Gastrocnemius medialis (tissue), 4 donors: ENCODE measurements at regions not wholly inside any gene's neighbourhood (a gene's known extent, or its start where the extent isn't known, plus 50 kb on each side); places are given as distances from the start of the nearest gene placed in this dataset.

Experiments
- ATAC-seq, 2 donors: fragments of 150-250 bp; one replicate each; pipeline ENCODE4 v1.9.1; 2016
- DNase-seq, 2 donors: peaks; one replicate each; pipeline ENCODE4 v3.0.0-alpha.2; 2019
- H3K27ac ChIP-seq, 4 donors: fragments of 200-600 bp; sonication (generic); 1 replicate in 1 of 4; 2 replicates in 3 of 4; pipeline ENCODE4 v1.5.1; 2016 to 2018; ENCODE audit warnings: mild to moderate bottlenecking in 2 of 4, moderate library complexity in 1 of 4
- H3K27me3 ChIP-seq, 3 donors: fragments of 200-600 bp; sonication (generic) in 2 of 3; 1 replicate in 1 of 3; 2 replicates in 2 of 3; pipeline versions ENCODE4 v1.5.1 to v1.6.0; 2016 to 2019; ENCODE audit warnings: mild to moderate bottlenecking in 1 of 3, moderate library complexity in 1 of 3
- H3K36me3 ChIP-seq, 2 donors: fragments of 200-600 bp; sonication (generic) in 1 of 2; one replicate each; pipeline ENCODE4 v1.5.1; 2017 to 2018
- H3K4me1 ChIP-seq, 2 donors: fragments of 200-600 bp; sonication (generic) in 1 of 2; one replicate each; pipeline ENCODE4 v1.5.1; 2016 to 2017; ENCODE audit warnings: mild to moderate bottlenecking in 2 of 2
- H3K4me3 ChIP-seq, 4 donors: fragments of 200-600 bp; sonication (generic) in 3 of 4; 1 replicate in 1 of 4; 2 replicates in 3 of 4; pipeline ENCODE4 v1.5.1; 2016 to 2019; ENCODE audit warnings: mild to moderate bottlenecking in 2 of 4
- H3K9me3 ChIP-seq, 3 donors: fragments of 200-600 bp; sonication (generic) in 2 of 3; 1 replicate in 1 of 3; 2 replicates in 2 of 3; pipeline ENCODE4 v1.5.1; 2016 to 2019
- CTCF ChIP-seq, 5 experiments: fragments of 450-650 bp in 3 of 5; fragments of 200-600 bp in 2 of 5; sonication (generic) in 2 of 5; IDR thresholded peaks in 4 of 5; conservative IDR thresholded peaks in 1 of 5; 1 replicate in 4 of 5; 2 replicates in 1 of 5; pipeline ENCODE4 v1.5.1; 2016 to 2019; ENCODE audit warnings: antibody characterized with exemption in 5 of 5, mild to moderate bottlenecking in 3 of 5, moderate library complexity in 3 of 5
- POLR2A ChIP-seq, 2 donors: fragments of 450-650 bp; IDR thresholded peaks; one replicate each; pipeline ENCODE4 v1.6.1; 2017; ENCODE audit warnings: antibody characterized with exemption in 2 of 2, mild to moderate bottlenecking in 2 of 2, moderate library complexity in 2 of 2
- in situ Hi-C, 4 donors: fragments of 200-750 bp; cut with MboI; loops; one replicate each; pipeline versions ENCODE4 v1.15.0 to v1.8.0; 2017; ENCODE audit warnings: low sequenced_read_pairs in 4 of 4
- intact Hi-C: fragments of 100-400 bp; cut with DNase I; formaldehyde crosslinking; loops from one replicate; pipeline ENCODE4 v1.15.1; 2023; ENCODE audit warnings: low total_unique reads

DNA sequence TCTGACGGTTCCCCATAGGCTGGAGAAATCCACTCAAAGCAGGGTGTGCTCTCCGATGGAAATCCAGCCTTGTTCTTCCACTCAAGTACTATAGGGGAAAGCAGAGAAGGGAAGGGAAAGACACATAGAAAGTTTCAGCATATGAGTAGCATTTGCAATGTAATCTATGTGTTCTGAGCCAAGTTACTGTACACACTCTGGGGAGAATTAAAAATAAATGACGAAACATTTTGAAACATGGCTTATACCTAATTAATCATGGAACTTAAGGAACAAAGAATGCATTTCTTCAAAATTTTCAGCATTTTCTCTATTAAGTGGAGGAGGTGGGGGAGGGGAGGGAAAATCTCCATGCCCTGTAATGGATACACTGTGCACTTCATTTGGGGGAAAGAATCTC, 198.1 kb upstream of the HABP2 start:
- no peaks in the 10 kb centered on the region for H3K27me3 ChIP-seq
- ATAC-seq (no peak), DNase-seq (no peak)
- intact Hi-C loops: no loop called here
- H3K9me3 ChIP-seq: no peaks in the 10 kb centered on the region
- H3K27ac ChIP-seq: no peak overlapping the region
- TF ChIP-seq CTCF (IDR thresholded peaks at IDR 0.05 in 4 of 5, conservative IDR thresholded peaks at IDR 0.05 in 1 of 5) (no peak), POLR2A (IDR thresholded peaks at IDR 0.05) (no peak)
- in situ Hi-C loops: no loop called here
- H3K36me3 ChIP-seq: no peaks in the 10 kb centered on the region
- H3K4me1 ChIP-seq: no peaks in the 10 kb centered on the region
- H3K4me3 ChIP-seq: no peak overlapping the region

DNA sequence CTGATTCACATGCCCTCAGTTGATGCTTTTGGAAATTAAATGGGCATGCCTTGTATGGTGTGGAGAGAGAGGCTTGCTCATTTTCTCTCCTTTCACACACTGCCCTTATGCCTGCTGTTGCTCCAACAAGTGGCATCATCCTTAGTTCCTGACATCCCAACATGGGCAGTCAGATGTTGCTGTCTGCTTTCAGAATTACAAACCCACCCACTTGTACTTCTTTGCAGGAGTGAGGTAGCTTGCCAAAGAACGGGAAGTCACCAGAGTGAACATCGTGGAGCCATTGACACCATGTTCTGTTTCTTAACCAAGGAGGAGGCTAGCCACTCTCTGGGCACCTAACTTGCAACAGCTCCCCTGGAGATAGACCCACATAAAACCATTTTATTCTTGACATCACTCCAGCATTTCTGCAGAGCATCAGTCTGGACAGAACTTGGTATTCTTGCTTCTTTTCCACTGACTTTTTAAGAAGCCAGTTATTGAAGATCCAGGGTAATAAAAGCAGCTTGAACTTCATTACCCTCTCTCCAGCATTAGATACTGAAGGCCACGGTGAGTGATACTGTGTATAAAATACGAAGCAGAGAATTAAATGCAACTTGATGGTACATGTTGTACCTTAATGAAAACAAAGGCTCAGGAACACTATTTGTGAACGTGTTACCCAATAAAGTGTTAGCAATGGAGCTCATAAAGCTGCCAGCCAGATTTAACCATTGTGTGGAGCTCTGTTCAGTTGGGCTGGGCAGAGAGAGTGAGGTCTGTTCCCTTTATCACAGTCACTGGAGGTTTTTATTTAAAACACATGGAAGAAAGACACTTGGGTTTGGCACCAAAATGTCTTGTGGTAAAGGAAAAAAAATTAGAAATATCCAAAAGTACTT, 195.8 kb upstream of the HABP2 start:
- no peak overlapping the region for H3K4me3 ChIP-seq
- in situ Hi-C loops (no loop called here), intact Hi-C loops (no loop called here)
- no peaks in the 10 kb centered on the region for H3K27me3 ChIP-seq
- no peak overlapping the region for H3K27ac ChIP-seq
- DNase-seq (no peak), ATAC-seq (no peak)
- H3K36me3 ChIP-seq: no peaks in the 10 kb centered on the region
- TF ChIP-seq POLR2A (IDR thresholded peaks at IDR 0.05): no peak
- no peak for TF ChIP-seq CTCF (IDR thresholded peaks at IDR 0.05 in 4 of 5, conservative IDR thresholded peaks at IDR 0.05 in 1 of 5)
- H3K9me3 ChIP-seq: no peaks in the 10 kb centered on the region
- H3K4me1 ChIP-seq: no peaks in the 10 kb centered on the region

- Histone ChIP-seq H3K4me1 (no peaks in the 10 kb centered on the region), H3K9me3 (no peaks in the 10 kb centered on the region), H3K27me3 (no peaks in the 10 kb centered on the region), H3K27ac (no peak overlapping the region), H3K36me3 (no peaks in the 10 kb centered on the region), H3K4me3 (no peak overlapping the region)
- in situ Hi-C loops (no loop called here), intact Hi-C loops (no loop called here)
- no peak for ATAC-seq
- TF ChIP-seq POLR2A (IDR thresholded peaks at IDR 0.05): no peak
- no peak for TF ChIP-seq CTCF (IDR thresholded peaks at IDR 0.05 in 4 of 5, conservative IDR thresholded peaks at IDR 0.05 in 1 of 5)
- DNase-seq: no peak
These were observed 195.1 kb upstream of the HABP2 start for GRCh38 chr10:113357681-113358300.

- ATAC-seq (no peak), DNase-seq (no peak)
- no peaks in the 10 kb centered on the region for H3K9me3 ChIP-seq
- H3K4me3 ChIP-seq: no peak overlapping the region
- no peaks in the 10 kb centered on the region for H3K4me1 ChIP-seq
- intact Hi-C loops: no loop called here
- no peak overlapping the region for H3K27ac ChIP-seq
- no peaks in the 10 kb centered on the region for H3K36me3 ChIP-seq
- in situ Hi-C loops: no loop called here
- H3K27me3 ChIP-seq: no peaks in the 10 kb centered on the region
- TF ChIP-seq CTCF (IDR thresholded peaks at IDR 0.05 in 4 of 5, conservative IDR thresholded peaks at IDR 0.05 in 1 of 5) (no peak), POLR2A (IDR thresholded peaks at IDR 0.05) (no peak)
These were observed 193.2 kb upstream of the HABP2 start for GRCh38 chr10:113359655-113360054.
